Motor neuron (in vitro differentiated cells): ENCODE measurements at regions not wholly inside any gene's neighbourhood (a gene's known extent, or its start where the extent isn't known, plus 50 kb on each side); places are given as distances from the start of the nearest gene placed in this dataset.
"Not testable (repeated sequence)": the region's sequence is repeated elsewhere in the genome, so short reads cannot be mapped to it uniquely, and the experiment has no call there.

Source experiments
- ATAC-seq, 8 experiments: fragments of 200-7000 bp; cut with Tn5 transposase; replicated peaks in 6 of 8; 2 replicates each; pipeline ENCODE4 v1.8.0; 2021; ENCODE audit warnings: mild to moderate bottlenecking in 8 of 8, moderate library complexity in 8 of 8
- H3K27ac ChIP-seq, 2 donors: fragments of 250-450 bp; sonication (Bioruptor Pico); 2 replicates each; pipeline ENCODE4 v1.9.0; 2021; ENCODE audit warnings: antibody characterized with exemption in 2 of 2, mild to moderate bottlenecking in 2 of 2, moderate library complexity in 1 of 2
- H3K4me1 ChIP-seq, 2 donors: fragments of 250-450 bp; sonication (Bioruptor Pico); replicated peaks in 1 of 2; 2 replicates each; pipeline ENCODE4 v1.6.1; 2021; ENCODE audit warnings: antibody characterized with exemption in 2 of 2, mild to moderate bottlenecking in 2 of 2, moderate library complexity in 1 of 2
- H3K4me3 ChIP-seq, 5 donors: fragments of 250-450 bp; sonication (Bioruptor Pico); 2 replicates each; pipeline ENCODE4 v1.9.0; 2021; ENCODE audit warnings: antibody characterized with exemption in 5 of 5, mild to moderate bottlenecking in 5 of 5, moderate library complexity in 4 of 5
- WGBS, 10 experiments: fragments of 450-650 bp; shearing (Covaris generic); methylation state at CpG; one replicate each; pipeline ENCODE4 v1.0.0; 2022; 5-methylcytosine and 5-hydroxymethylcytosine counted together
- in situ Hi-C, 9 experiments: fragments of 400-800 bp; cut with MboI; loops; one replicate each; pipeline ENCODE4 v1.15.0; 2021; ENCODE audit warnings: low sequenced_read_pairs in 9 of 9, low pct_unique_long_range_greater_than_20kb in 2 of 9; ENCODE audit not compliant: unreplicated experiment in 9 of 9

DNA sequence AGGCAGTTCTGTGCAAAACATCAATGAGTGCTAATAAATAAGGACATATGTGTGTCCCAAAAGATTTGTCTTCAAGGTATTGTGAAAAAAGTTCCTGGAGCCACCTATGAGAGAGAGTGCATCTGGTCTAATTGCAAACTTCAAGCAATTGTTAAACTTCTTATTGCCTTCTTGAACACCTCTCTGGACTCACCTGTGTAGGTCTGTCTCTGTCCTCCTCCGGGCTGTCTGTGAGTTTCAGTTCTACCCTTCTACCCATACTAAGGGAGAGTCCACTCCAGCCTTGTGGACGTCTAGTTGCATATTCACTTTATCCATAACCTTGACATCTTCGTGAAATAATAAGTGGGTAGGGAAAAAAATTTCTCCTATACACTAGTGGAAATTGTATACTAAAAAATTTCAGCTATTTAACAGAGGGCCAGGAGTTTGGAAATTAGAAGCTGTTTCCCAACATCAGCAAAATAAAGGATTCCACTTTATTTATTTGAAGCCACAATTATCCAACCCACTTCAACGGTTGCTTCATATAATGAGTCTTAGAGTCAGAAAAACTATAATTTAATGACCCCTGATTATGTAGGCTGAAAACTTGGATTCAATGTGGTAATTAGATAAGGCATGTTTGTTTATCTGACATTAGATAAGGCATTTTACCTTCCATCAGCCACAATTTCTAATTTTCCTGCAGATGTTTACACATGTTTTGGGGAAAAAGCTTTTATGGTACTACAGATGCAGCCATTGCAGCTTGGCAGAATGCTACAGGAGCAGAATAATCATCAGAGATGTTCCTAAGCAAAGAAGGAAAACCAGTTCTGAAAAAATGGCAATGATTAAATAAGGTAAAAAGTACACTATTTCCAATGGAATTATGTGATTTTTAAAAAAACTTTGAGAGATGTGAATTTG is 150.8 kb upstream of the FAM3C start:
- in situ Hi-C loops: loop anchor here in 5 of 9 experiments (25.0 kb wide), 3 partner anchors 160 to 410 kb away; partner anchors contain the start of gene FAM3C (in 1 of the 5)
- no peak overlapping the region for H3K27ac ChIP-seq
- WGBS, 10 experiments: 50 to 100% (median 91%) methylated on average over 1 to 4 of the region's 4 CpGs; no CpG with 5 or more reads in 2 of the 10 experiments
- ATAC-seq: peak in 1 of 8 experiments; percentile 18
- no peak overlapping the region for H3K4me3 ChIP-seq
- no peaks in the 10 kb centered on the region for H3K4me1 ChIP-seq

DNA sequence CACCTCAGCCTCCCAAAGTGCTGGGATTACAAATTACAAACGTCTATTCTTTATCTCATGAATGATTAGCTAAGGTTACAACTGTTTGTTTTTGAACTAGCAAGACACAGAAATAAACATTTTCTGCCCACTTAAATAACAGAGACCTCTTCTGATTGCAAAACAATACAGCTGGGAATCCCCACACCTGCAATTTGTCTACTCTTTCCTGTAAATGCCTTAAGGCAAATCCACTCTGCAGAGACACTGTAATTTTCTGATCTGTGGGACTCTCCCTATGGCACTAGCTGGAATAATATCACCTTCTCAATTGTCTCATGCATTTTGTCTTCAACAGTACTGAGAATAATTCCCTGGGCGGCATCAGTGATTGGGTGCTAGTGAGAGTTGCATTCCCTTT is 149.3 kb upstream of the FAM3C start:
- Histone ChIP-seq H3K27ac (no peak overlapping the region), H3K4me3 (no peak overlapping the region), H3K4me1 (no peaks in the 10 kb centered on the region)
- in situ Hi-C loops: loop anchor here in 5 of 9 experiments (25.0 kb wide), 3 partner anchors 158 to 408 kb away; partner anchors contain the start of gene FAM3C (in 1 of the 5)
- WGBS, 10 experiments: 56 to 100% (median 78%) methylated on average over 1 to 2 of the region's 2 CpGs; no CpG with 5 or more reads in 1 of the 10 experiments
- ATAC-seq: no peak

DNA sequence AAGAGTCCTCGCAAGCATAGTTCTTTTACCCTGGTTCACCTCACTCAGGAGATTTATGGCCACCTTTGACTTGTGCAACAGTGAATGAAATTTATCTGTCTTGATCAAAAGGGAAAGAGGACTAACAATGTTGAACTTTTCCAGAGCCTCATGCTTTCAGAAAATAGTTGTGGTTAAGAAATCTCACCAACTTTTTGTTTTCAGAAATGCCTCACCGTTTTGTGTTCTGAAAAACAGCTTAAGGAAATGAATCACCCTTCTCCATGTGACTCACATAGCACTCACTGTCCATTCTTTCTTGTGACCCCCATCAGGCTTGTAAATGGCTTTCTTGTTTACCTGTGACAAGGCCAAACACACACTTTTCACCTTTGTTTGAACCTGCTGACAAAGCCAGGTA is 148.6 kb upstream of the FAM3C start:
- no peak overlapping the region for H3K4me3 ChIP-seq
- no peak overlapping the region for H3K27ac ChIP-seq
- 8 to 92% (median 35%) methylated on average over 1 to 2 of the region's 2 CpGs for WGBS, 10 experiments
- in situ Hi-C loops: loop anchor here in 5 of 9 experiments (25.0 kb wide), 3 partner anchors 157 to 407 kb away; partner anchors contain the start of gene FAM3C (in 1 of the 5)
- peak in 5 of 8 experiments; percentile 48 to 87 (median 63) for ATAC-seq
- no peaks in the 10 kb centered on the region for H3K4me1 ChIP-seq

DNA sequence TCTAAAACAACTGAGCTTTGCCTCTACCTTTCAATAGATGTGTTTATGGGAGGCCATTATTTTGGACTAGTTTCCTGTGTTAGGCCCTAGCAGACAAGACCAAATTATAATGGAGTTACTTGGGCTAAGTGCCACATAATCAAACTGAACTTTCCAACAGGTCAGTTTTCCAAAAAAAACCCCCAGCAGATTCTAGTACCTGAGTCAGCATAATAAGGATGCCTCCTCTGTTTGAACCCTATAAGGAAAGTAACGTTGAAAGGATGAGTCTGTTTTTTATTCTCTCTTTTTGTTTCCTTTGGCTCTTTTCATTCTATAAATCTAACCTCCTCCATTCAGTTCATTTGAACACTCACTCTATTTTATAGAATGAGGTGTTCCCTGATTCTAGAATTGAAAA is 148.1 kb upstream of the FAM3C start:
- WGBS, 10 experiments: 0 to 100% (median 61%) methylated on average over 1 of the region's 1 CpG
- no peak overlapping the region for H3K27ac ChIP-seq
- ATAC-seq: no peak
- H3K4me1 ChIP-seq: no peaks in the 10 kb centered on the region
- H3K4me3 ChIP-seq: no peak overlapping the region
- in situ Hi-C loops: loop anchor here in 5 of 9 experiments (25.0 kb wide), 3 partner anchors 157 to 407 kb away; partner anchors contain the start of gene FAM3C (in 1 of the 5)

DNA sequence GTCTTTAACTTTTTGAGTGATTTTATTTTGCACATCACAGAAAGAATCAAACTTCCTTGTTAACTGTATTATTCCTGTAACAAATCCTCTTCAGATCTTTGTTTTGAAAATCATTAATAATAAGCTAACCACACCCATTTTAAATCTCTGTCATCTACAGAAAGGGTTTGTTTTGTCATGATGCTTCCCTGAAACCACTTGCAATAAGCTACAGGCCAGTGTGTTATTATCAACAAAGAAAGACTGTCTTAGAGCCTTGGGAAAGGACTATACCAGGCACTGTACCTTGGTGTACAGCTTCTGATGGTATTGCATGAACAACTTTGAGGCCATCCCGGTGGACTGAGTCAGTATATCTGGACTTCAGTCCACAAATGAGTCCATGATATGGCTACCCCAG is 145.3 kb upstream of the FAM3C start:
- ATAC-seq: peak in 2 of 8 experiments; percentile 73 to 89
- in situ Hi-C loops: loop anchor here in 5 of 9 experiments (25.0 kb wide), 3 partner anchors 154 to 404 kb away; partner anchors contain the start of gene FAM3C (in 1 of the 5)
- WGBS, 10 experiments: 25 to 100% (median 100%) methylated on average over 1 of the region's 1 CpG; no CpG with 5 or more reads in 4 of the 10 experiments

DNA sequence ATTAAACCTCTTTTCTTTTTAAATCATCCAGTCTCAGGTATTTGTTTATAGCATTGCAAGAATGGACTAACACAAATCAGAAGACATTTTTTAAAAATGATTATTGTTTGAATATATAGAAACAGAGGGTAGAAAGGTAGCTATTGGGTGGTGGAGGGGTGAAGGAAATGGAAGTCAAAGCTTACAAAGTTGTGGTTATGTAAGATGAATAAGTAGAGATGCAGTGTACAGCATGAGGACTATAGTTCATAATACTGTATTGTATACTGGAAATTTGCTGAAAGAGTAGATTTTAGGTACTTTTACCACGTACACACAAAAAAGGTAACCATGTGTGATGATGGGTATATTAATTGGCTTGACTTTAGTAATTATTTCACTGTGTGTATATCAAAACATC is 144.0 kb upstream of the FAM3C start:
- WGBS, 10 experiments: 63 to 100% (median 88%) methylated on average over 1 of the region's 1 CpG; no CpG with 5 or more reads in 1 of the 10 experiments
- ATAC-seq: no peak
- Histone ChIP-seq H3K4me3 (no peak overlapping the region), H3K27ac (no peak overlapping the region), H3K4me1 (no peaks in the 10 kb centered on the region)
- in situ Hi-C loops: loop anchor here in 5 of 9 experiments (25.0 kb wide), 3 partner anchors 153 to 403 kb away; partner anchors contain the start of gene FAM3C (in 1 of the 5)

More for the DNA sequence above, 145.3 kb upstream of the FAM3C start:
- no peak overlapping the region for H3K4me3 ChIP-seq
- no peak overlapping the region for H3K27ac ChIP-seq
- no peaks in the 10 kb centered on the region for H3K4me1 ChIP-seq

DNA sequence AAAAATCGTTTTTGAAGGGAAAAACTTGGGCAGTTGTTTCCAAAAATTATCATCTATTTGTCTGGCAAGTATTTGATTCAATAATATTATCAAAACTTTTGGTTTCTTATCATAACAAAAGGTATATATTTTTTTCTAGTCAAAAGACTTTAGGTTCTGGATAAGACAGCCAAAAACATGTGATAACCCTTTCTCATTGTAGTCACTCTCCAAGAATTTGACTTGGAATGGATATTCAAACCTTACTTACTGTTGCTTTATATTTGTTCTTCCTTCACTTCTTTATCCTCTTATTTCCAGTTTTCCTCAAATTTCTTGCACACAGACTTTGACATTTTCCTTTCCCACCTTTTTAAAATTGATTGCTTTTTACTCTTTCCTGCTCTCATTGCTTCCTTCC is 140.9 kb upstream of the FAM3C start:
- no peak overlapping the region for H3K4me3 ChIP-seq
- no peak for ATAC-seq
- no peaks in the 10 kb centered on the region for H3K4me1 ChIP-seq
- 0 to 40% (median 19%) methylated on average over 1 of the region's 1 CpG for WGBS, 10 experiments
- in situ Hi-C loops: loop anchor here in 5 of 9 experiments (25.0 kb wide), 3 partner anchors 150 to 400 kb away; partner anchors contain the start of gene FAM3C (in 1 of the 5)
- H3K27ac ChIP-seq: no peak overlapping the region

DNA sequence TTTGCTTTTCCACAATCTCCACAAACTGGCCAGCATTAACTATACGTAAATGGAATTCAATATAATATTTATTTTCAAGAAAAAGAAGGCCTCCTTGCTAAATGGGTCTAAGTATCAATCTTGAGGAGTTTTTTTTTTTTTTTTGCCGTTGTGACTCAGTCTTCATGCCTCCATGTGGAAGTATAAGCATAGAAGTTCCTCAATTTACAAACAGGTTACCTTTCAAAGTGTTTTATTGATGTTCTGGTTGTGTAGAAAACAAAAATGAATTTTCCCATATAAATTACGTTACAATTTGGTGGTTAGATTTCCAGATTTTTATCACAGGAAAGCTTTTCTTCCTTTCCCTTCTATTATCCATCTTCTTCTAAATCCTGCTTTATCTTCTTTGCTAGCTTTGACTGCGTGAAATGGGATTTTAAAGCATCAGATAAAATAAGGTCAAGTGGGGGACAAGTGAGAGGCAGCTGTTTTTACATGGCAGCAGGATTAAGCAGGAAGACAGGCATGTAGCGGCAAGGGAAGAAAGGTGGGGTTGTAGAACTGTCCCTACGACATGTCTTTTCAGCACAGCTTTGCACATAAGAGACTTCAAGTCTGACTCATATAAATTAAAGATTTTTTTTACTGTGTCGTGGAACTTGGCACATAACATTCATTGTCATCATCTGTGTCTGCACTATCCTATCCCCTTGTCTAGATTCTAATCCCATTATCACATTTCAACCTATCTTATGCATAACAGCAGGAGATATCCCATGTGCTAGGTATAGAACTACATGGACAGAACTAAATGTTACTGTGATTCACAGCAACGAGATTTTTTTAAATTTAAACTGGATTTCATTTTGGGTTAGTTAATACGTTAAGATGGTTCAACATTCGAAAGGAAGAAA is 135.3 kb upstream of the FAM3C start:
- Histone ChIP-seq H3K27ac (no peak overlapping the region), H3K4me1 (no peaks in the 10 kb centered on the region), H3K4me3 (no peak overlapping the region)
- peak in 1 of 8 experiments; percentile 14 for ATAC-seq
- in situ Hi-C loops: loop anchor here in 5 of 9 experiments (25.0 kb wide), 3 partner anchors 144 to 394 kb away; partner anchors contain the start of gene FAM3C (in 1 of the 5)
- 77 to 94% (median 89%) methylated on average over 6 to 10 of the region's 10 CpGs for WGBS, 10 experiments

DNA sequence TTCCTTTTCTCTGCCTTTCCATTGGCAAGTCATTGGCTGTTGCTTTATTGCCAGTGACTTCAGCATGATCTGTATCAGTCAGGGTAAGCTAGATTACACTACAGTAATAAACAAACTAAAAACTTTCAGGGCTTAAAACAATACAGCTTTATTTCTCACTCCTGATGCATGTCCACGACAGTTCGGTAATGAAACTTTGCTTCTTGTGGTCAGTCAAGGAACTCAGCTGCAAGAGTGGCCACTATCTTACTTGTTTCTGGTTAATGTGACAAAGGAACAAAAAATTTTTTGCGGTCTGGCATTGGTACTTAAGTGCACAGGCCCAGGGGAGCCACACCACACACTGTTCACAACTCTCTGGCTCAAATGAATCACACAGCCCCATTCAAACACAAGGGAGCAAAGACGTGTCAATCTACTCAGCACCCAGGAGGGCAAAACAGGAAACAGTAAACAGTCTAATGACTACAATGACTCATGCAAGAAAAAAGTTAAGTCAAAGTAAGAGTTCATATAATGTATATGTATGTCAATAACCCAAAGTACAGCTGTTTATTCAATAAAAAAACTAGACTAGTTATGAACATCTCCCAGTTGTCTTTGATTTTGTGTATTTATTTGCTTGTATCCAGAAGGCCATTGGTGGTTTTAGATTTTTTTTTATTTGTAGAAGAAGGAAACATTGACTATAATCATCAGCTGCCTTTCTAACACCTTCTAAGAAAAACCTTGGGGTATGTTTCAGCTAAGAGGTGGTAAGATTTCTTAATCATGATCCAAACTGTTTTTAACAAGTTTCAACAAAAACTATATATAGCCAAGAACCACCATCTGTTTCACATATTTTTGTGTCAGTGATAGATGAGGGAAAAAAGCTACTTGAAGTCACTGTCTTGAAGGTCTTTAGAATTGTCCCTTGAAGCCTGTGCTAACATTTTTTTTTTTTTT is 134.4 kb upstream of the FAM3C start:
- WGBS, 10 experiments: 11 to 100% (median 67%) methylated on average over 1 to 4 of the region's 4 CpGs; no CpG with 5 or more reads in 2 of the 10 experiments
- Histone ChIP-seq H3K4me3 (no peak overlapping the region), H3K4me1 (no peaks in the 10 kb centered on the region), H3K27ac (no peak overlapping the region)
- in situ Hi-C loops: loop anchor here in 5 of 9 experiments (25.0 kb wide), 3 partner anchors 143 to 393 kb away; partner anchors contain the start of gene FAM3C (in 1 of the 5)
- peak in 3 of 8 experiments; percentile 23 to 98 (median 97) for ATAC-seq

DNA sequence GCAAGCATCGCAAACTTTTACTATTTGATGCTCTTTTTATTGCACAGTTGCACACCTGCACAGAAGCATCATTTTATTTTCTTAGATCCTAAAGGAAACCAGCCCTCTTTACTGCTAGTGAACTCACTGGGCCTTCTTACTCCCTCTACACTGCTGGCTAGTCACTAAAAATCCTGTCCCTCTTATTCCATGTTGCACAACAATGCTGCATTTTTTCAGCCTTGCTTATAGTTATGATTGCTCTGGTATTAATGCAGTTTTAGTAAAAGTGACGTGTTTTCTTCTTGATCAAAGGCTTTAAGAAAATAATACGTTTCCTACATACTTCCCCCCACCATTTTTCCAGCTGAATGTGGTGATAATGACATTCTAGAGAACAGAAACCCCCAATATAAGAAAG is 132.9 kb upstream of the FAM3C start:
- Histone ChIP-seq H3K27ac (no peak overlapping the region), H3K4me3 (no peak overlapping the region), H3K4me1 (no peaks in the 10 kb centered on the region)
- in situ Hi-C loops: loop anchor here in 5 of 9 experiments (25.0 kb wide), 3 partner anchors 142 to 392 kb away; partner anchors contain the start of gene FAM3C (in 1 of the 5)
- 64 to 100% (median 82%) methylated on average over 1 to 3 of the region's 3 CpGs for WGBS, 10 experiments
- no peak for ATAC-seq

DNA sequence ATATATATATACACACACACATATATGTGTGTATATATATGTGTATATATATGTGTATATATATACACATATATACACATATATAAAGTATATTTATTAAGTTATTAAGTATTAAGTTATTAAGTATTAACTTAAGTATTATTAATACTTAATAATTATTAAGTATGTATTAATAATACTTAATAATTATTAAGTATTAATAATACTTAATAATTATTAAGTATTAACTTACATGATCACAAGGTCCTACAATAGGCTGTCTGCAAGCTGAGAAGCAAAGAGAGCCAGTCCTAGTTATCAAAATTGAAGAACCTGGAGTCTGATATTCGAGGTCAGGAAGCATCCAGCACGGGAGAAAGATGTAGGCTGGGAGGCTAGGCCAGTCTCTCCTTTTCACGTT is 130.1 kb upstream of the FAM3C start:
- not testable (repeated sequence) for H3K4me1 ChIP-seq, H3K27ac ChIP-seq, ATAC-seq, H3K4me3 ChIP-seq
- 69 to 100% (median 92%) methylated on average over 1 to 3 of the region's 3 CpGs; no CpG with 5 or more reads in 3 of the 10 experiments for WGBS, 10 experiments
- in situ Hi-C loops: loop anchor here in 5 of 9 experiments (25.0 kb wide), 3 partner anchors 139 to 389 kb away; partner anchors contain the start of gene FAM3C (in 1 of the 5)
